DND-41 (cell line): ENCODE measurements at regions not wholly inside any gene's neighbourhood (a gene's known extent, or its start where the extent isn't known, plus 50 kb on each side); places are given as distances from the start of the nearest gene placed in this dataset.

Experiments used
- CTCF ChIP-seq: IDR thresholded peaks from 2 replicates; pipeline ENCODE4 v1.5.1; 2012; ENCODE audit warnings: borderline replicate concordance, low read length, moderate library complexity, mild to moderate bottlenecking; ENCODE audit not compliant: poor library complexity, severe bottlenecking; ENCODE audit errors: extremely low read depth
- EZH2 ChIP-seq: IDR thresholded peaks from 3 replicates; pipeline ENCODE4 v1.6.1; 2012; ENCODE audit warnings: borderline replicate concordance, low read depth, mild to moderate bottlenecking, moderate library complexity, low read length, inconsistent platforms; ENCODE audit not compliant: severe bottlenecking

DNA sequence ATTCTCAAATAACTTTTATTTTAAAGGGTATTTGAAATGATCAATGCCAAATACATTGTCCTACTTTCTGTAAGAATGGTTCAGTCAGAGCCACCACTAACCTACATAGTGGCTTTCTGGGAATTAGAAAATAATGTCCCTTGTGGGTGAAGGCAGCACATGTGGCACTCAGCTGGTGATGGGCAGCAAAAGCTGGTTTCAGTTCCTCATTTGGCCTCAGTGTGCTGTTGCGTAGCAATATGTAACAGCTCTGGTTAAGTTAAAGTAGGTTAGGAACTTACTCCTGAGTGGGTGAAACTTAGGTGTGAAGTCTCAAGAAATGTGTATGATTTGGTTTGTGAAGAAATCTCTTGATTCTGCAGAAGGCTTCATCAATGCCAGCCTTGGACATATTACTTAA is 99.6 kb upstream of the SPEF2 start:
- TF ChIP-seq CTCF: no peak
- TF ChIP-seq EZH2: no peak
